ENCODE measurements at regions not wholly inside any gene's neighbourhood (a gene's known extent, or its start where the extent isn't known, plus 50 kb on each side); places are given as distances from the start of the nearest gene placed in this dataset.
"Not testable (repeated sequence)": the region's sequence is repeated elsewhere in the genome, so short reads cannot be mapped to it uniquely, and the experiment has no call there.

DNA sequence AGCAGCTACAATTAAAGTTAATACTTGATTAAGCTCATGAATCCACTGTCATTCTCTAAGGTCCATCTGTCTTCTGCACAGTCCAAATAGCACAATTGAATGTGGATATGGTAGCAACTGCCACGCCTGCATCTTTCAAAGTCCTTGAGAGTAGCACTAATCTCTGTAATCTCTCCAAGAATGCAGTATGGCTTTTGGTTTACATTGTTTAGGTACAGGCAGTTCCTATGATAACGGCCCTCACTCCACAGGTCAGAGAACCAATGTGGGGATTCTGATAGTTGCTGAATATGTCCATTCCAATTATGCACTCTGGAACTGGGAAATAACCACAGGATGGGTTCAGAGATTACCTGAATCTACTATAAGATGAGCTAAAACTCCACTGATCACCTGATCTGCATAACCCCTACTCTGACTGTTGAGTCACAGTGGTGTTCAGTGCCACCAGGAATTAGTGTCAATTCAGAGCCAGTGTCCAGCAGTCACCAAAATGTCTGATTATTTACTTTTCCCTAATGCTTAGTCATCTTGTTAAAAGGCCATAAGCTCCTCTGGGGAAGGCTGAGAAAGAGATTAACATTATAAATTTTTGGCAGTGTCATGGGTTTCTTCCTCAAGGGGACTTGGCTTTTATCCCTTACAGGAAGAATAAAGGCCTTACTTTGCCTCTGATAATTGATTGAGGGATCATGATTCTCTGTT, 175.5 kb downstream of the GOLGA8K start:
- TF ChIP-seq CTCF, EZH2phosphoT487, EZH2 (IDR thresholded peaks at IDR 0.05): not testable (repeated sequence)

Measured in neural progenitor cell (in vitro differentiated cells).